ENCODE measurements at regions not wholly inside any gene's neighbourhood (a gene's known extent, or its start where the extent isn't known, plus 50 kb on each side); places are given as distances from the start of the nearest gene placed in this dataset.

- H3K4me3 ChIP-seq (ENCODE audit: low read length): no peak overlapping the region
- DNase-seq (ENCODE audit: low read depth): no peak
- no peak for TF ChIP-seq CTCF (conservative IDR thresholded peaks at IDR 0.05; ENCODE audit: low read length)
Observed at GRCh38 chr12:125503128-125503527, 437.9 kb downstream of the AACS start.

GRCh38 chr12:125509195-125509594 lies 444.0 kb downstream of the AACS start:
- no peak for DNase-seq (ENCODE audit: low read depth)
- no peak for TF ChIP-seq CTCF (conservative IDR thresholded peaks at IDR 0.05; ENCODE audit: low read length)

GRCh38 chr12:125512541-125513298 lies 447.5 kb downstream of the AACS start:
- no peak overlapping the region for H3K4me3 ChIP-seq (ENCODE audit: low read length)
- no peak for TF ChIP-seq CTCF (conservative IDR thresholded peaks at IDR 0.05; ENCODE audit: low read length)
- no peak for DNase-seq (ENCODE audit: low read depth)

More at GRCh38 chr12:125509195-125509594, 444.0 kb downstream of the AACS start:
- H3K4me3 ChIP-seq (ENCODE audit: low read length): no peak overlapping the region

- no peak overlapping the region for H3K4me3 ChIP-seq (ENCODE audit: low read length)
- no peak for DNase-seq (ENCODE audit: low read depth)
- no peak for TF ChIP-seq CTCF (conservative IDR thresholded peaks at IDR 0.05; ENCODE audit: low read length)
Observed at GRCh38 chr12:125515887-125516286, 450.7 kb downstream of the AACS start.

GRCh38 chr12:125518074-125518473 lies 452.8 kb downstream of the AACS start:
- no peak for TF ChIP-seq CTCF (conservative IDR thresholded peaks at IDR 0.05; ENCODE audit: low read length)
- no peak for DNase-seq (ENCODE audit: low read depth)
- no peak overlapping the region for H3K4me3 ChIP-seq (ENCODE audit: low read length)

- H3K4me3 ChIP-seq (ENCODE audit: low read length): no peak overlapping the region
- DNase-seq (ENCODE audit: low read depth): no peak
- no peak for TF ChIP-seq CTCF (conservative IDR thresholded peaks at IDR 0.05; ENCODE audit: low read length)
Observed at GRCh38 chr12:125519026-125519651, 453.9 kb downstream of the AACS start.

- no peak overlapping the region for H3K4me3 ChIP-seq (ENCODE audit: low read length)
- TF ChIP-seq CTCF (conservative IDR thresholded peaks at IDR 0.05; ENCODE audit: low read length): no peak
- DNase-seq (ENCODE audit: low read depth): no peak
Observed at GRCh38 chr12:125525879-125526278, 460.6 kb downstream of the AACS start.

Measured in AG10803 (cell line).